Heart left ventricle (tissue), 16 donors: ENCODE measurements at regions not wholly inside any gene's neighbourhood (a gene's known extent, or its start where the extent isn't known, plus 50 kb on each side); places are given as distances from the start of the nearest gene placed in this dataset.
"Not testable (repeated sequence)": the region's sequence is repeated elsewhere in the genome, so short reads cannot be mapped to it uniquely, and the experiment has no call there.

Experiments used
- ATAC-seq, 4 donors: fragments of 200-7000 bp; cut with Tn5 transposase; one replicate each; pipeline ENCODE4 v1.9.1; 2020 to 2022; ENCODE audit warnings: moderate library complexity in 4 of 4, mild to moderate bottlenecking in 3 of 4, moderate number of reproducible peaks in 1 of 4
- DNase-seq, 5 donors: peaks; one replicate each; pipeline ENCODE4 v3.0.0-alpha.2; 2020
- H3K27ac ChIP-seq, 12 donors: fragments of 200-600 bp; sonication (generic) in 4 of 12; one replicate each; pipeline versions ENCODE4 v1.5.0 to v1.8.0; 2016 to 2022; ENCODE audit warnings: mild to moderate bottlenecking in 2 of 12
- H3K27me3 ChIP-seq, 9 donors: fragments of 200-600 bp; sonication (generic) in 2 of 9; one replicate each; pipeline versions ENCODE4 v1.5.1 to v1.8.0; 2016 to 2022; ENCODE audit warnings: mild to moderate bottlenecking in 3 of 9
- H3K36me3 ChIP-seq, 9 donors: fragments of 200-600 bp; sonication (generic) in 2 of 9; one replicate each; pipeline versions ENCODE4 v1.5.0 to v1.8.0; 2018 to 2022; ENCODE audit warnings: mild to moderate bottlenecking in 2 of 9
- H3K4me1 ChIP-seq, 12 donors: fragments of 200-600 bp; sonication (generic) in 4 of 12; one replicate each; pipeline versions ENCODE4 v1.5.0 to v1.8.0; 2016 to 2022; ENCODE audit warnings: mild to moderate bottlenecking in 3 of 12
- H3K4me3 ChIP-seq, 12 donors: fragments of 200-600 bp; sonication (generic) in 4 of 12; one replicate each; pipeline versions ENCODE4 v1.5.0 to v1.8.0; 2017 to 2022; ENCODE audit warnings: mild to moderate bottlenecking in 9 of 12, moderate library complexity in 4 of 12
- H3K9me3 ChIP-seq, 12 donors: fragments of 200-600 bp; sonication (generic) in 4 of 12; one replicate each; pipeline versions ENCODE4 v1.5.0 to v1.8.0; 2016 to 2022; ENCODE audit warnings: mild to moderate bottlenecking in 1 of 12
- POLR2A ChIP-seq, 2 donors: fragments of 450-650 bp; IDR thresholded peaks; one replicate each; pipeline ENCODE4 v1.6.1; 2017; ENCODE audit warnings: antibody characterized with exemption in 2 of 2, mild to moderate bottlenecking in 2 of 2, moderate library complexity in 2 of 2
- WGBS, 4 donors: extraction: QIAGEN DNeasy Blood & Tissue Kit in 2 of 4; methylation state at CpG; one replicate each; pipeline versions ENCODE4 v1.1.5 to v1.1.7; 2013 to 2018; 5-methylcytosine and 5-hydroxymethylcytosine counted together
- intact Hi-C, 10 donors: fragments of 100-400 bp; cut with DNase I; formaldehyde crosslinking; loops; one replicate each; pipeline versions ENCODE4 v1.11.1 to v1.14.2; 2022
- TF ChIP-seq, protein P1 (sequence below), 12 donors: fragments of 200-600 bp; sonication (generic) in 4 of 12; IDR thresholded peaks; one replicate each; pipeline versions ENCODE4 v1.5.0 to v1.8.0; 2018 to 2022; ENCODE audit warnings: antibody characterized with exemption in 12 of 12, mild to moderate bottlenecking in 5 of 12
- donor health status: ischemic (EF 13 %, LVEDD 7.1; RV severe dilation, severe dysfunction).
- donor health status: healthy with polysubstance abuse.
- donor health status: DM: no; HTN: yes; CAD: no.
- donor health status: DM: no; HTN: no; CAD: no.
- donor health status: ischemic (EF 25% LVEDD 6.9; RV normal size, moderate dysfunction).
- donor health status: ischemic (EF 25% LVEDD 5.7; RV mildly dilated, moderate dysfunction).
- donor health status: healthy.
- donor health status: DM: yes; HTN: yes; CAD: no.
- donor health status: ischemic (EF 35%, LVEDD 5.7; RV mildly dilated, moderate dysfunction).
- donor health status: nonischemic (EF 11% LVEDD 7.7; RV severe dilation, severe dysfunction).
- donor health status: DM: yes; HTN: yes; CAD: no.
- donor health status: PGD.
- donor health status: ischemic (EF 29% LVEDD 5.4; RV normal size, mild dysfunction).
- donor health status: nonischemic (EF 23%, LVEDD 6.1; RV moderate dilation, normal function).

DNA sequence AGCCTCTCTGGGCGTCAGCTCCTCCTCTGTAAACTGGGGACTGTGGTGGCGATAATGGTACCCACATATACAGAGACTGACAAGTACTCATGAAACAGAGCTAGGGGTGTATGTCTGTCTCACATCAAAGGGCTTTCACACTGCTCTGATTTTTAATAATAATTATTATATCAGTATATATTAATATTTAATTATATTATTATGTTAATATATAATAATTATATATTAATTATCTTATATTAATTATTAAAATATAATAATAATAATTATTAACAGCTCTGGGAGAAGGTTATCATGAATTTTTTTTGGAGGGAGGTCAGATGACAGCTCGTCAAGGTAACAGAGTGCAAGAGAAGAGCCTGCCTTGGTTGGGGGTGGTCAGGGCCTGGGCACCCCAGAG lies 173.6 kb downstream of the NRN1 start:
- H3K27ac ChIP-seq, result peak overlapping the region in 1 of 12 donors; percentile 29
- intact Hi-C loops, result no loop called here
- WGBS, 4 donors, result 91 to 93% (median 92%) methylated on average over 3 of the region's 3 CpGs

GRCh38 chr6:5832668-5833067 lies 174.1 kb downstream of the NRN1 start:
- Histone ChIP-seq H3K36me3 (no peaks in the 10 kb centered on the region), H3K4me3 (no peak overlapping the region), H3K9me3 (no peaks in the 10 kb centered on the region), H3K4me1 (peaks cover 0 to 24% (median 2%) of the 10 kb centered on the region in 12 donors), H3K27ac (peak overlapping the region in 1 of 12 donors; percentile 29), H3K27me3 (no peaks in the 10 kb centered on the region)
- ATAC-seq (no peak), DNase-seq (no peak)
- intact Hi-C loops, result no loop called here
- TF ChIP-seq, protein P1, sequence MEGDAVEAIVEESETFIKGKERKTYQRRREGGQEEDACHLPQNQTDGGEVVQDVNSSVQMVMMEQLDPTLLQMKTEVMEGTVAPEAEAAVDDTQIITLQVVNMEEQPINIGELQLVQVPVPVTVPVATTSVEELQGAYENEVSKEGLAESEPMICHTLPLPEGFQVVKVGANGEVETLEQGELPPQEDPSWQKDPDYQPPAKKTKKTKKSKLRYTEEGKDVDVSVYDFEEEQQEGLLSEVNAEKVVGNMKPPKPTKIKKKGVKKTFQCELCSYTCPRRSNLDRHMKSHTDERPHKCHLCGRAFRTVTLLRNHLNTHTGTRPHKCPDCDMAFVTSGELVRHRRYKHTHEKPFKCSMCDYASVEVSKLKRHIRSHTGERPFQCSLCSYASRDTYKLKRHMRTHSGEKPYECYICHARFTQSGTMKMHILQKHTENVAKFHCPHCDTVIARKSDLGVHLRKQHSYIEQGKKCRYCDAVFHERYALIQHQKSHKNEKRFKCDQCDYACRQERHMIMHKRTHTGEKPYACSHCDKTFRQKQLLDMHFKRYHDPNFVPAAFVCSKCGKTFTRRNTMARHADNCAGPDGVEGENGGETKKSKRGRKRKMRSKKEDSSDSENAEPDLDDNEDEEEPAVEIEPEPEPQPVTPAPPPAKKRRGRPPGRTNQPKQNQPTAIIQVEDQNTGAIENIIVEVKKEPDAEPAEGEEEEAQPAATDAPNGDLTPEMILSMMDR (IDR thresholded peaks at IDR 0.05), result no peak
- no peak for TF ChIP-seq POLR2A (IDR thresholded peaks at IDR 0.05)
- 84 to 97% (median 93%) methylated on average over 3 of the region's 3 CpGs for WGBS, 4 donors

More for the DNA sequence above, 173.6 kb downstream of the NRN1 start:
- no peaks in the 10 kb centered on the region for H3K9me3 ChIP-seq
- H3K4me1 ChIP-seq, result peaks cover 0 to 24% (median 2%) of the 10 kb centered on the region in 12 donors
- no peaks in the 10 kb centered on the region for H3K36me3 ChIP-seq
- no peak overlapping the region for H3K4me3 ChIP-seq
- ATAC-seq, result no peak
- no peaks in the 10 kb centered on the region for H3K27me3 ChIP-seq
- TF ChIP-seq, protein P1 (IDR thresholded peaks at IDR 0.05), result no peak
- no peak for TF ChIP-seq POLR2A (IDR thresholded peaks at IDR 0.05)
- no peak for DNase-seq

GRCh38 chr6:5831219-5831862 lies 175.4 kb downstream of the NRN1 start:
- H3K27ac ChIP-seq, result peak overlapping the region in 1 of 12 donors; percentile 86
- H3K4me1 ChIP-seq, result peaks cover 0 to 24% (median 2%) of the 10 kb centered on the region in 12 donors
- H3K9me3 ChIP-seq, H3K4me3 ChIP-seq, intact Hi-C loops, H3K36me3 ChIP-seq, H3K27me3 ChIP-seq: not testable (repeated sequence)
- DNase-seq (peak in 4 of 5 donors; percentile 23 to 40 (median 30)), ATAC-seq (peak in 3 of 4 donors; percentile 38 to 67 (median 59))
- WGBS, 4 donors, result 30 to 51% (median 39%) methylated on average over 7 to 8 of the region's 8 CpGs

- H3K4me3 ChIP-seq, result no peak overlapping the region
- H3K36me3 ChIP-seq, result no peaks in the 10 kb centered on the region
- H3K4me1 ChIP-seq, result peaks cover 0 to 24% (median 2%) of the 10 kb centered on the region in 12 donors
- H3K27me3 ChIP-seq, result no peaks in the 10 kb centered on the region
- ATAC-seq (peak in 1 of 4 donors; percentile 20), DNase-seq (no peak)
- no peaks in the 10 kb centered on the region for H3K9me3 ChIP-seq
- intact Hi-C loops, result no loop called here
- WGBS, 4 donors, result 60 to 72% (median 67%) methylated on average over 5 to 11 of the region's 11 CpGs
- no peak for TF ChIP-seq POLR2A (IDR thresholded peaks at IDR 0.05)
- TF ChIP-seq, protein P1 (IDR thresholded peaks at IDR 0.05), result no peak
- no peak overlapping the region for H3K27ac ChIP-seq
Observed at GRCh38 chr6:5828296-5828695, 178.4 kb downstream of the NRN1 start.
